HG02798 (cell line): ENCODE measurements at regions not wholly inside any gene's neighbourhood (a gene's known extent, or its start where the extent isn't known, plus 50 kb on each side); places are given as distances from the start of the nearest gene placed in this dataset.
"Not testable (repeated sequence)": the region's sequence is repeated elsewhere in the genome, so short reads cannot be mapped to it uniquely, and the experiment has no call there.

Experiments used
- ATAC-seq: cut with Tn5 transposase; IDR thresholded peaks from one replicate; pipeline ENCODE4 v1.9.1; 2021; ENCODE audit warnings: mild to moderate bottlenecking; ENCODE audit not compliant: unreplicated experiment, poor library complexity

GRCh38 chr1:201718346-201719202, 110.4 kb upstream of the IPO9 start:
- no peak for ATAC-seq

- no peak for ATAC-seq
Observed at GRCh38 chr1:201719812-201720521, 109.0 kb upstream of the IPO9 start.

DNA sequence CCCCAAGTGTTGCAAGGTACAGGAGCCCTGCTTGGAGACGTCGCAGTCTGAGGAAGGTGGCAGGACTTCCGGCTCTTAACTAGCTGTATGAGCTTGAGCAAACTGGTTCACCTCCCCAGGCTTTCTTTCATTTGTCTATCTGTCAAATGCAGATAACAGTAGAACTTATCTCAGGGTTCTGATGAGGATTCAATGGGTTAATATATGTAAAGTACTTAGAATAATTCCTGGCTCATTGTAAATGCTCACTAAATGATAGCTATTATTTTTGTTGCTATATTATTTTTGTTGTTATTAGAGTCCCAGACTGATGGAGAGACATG, 108.5 kb upstream of the IPO9 start:
- no peak for ATAC-seq

DNA sequence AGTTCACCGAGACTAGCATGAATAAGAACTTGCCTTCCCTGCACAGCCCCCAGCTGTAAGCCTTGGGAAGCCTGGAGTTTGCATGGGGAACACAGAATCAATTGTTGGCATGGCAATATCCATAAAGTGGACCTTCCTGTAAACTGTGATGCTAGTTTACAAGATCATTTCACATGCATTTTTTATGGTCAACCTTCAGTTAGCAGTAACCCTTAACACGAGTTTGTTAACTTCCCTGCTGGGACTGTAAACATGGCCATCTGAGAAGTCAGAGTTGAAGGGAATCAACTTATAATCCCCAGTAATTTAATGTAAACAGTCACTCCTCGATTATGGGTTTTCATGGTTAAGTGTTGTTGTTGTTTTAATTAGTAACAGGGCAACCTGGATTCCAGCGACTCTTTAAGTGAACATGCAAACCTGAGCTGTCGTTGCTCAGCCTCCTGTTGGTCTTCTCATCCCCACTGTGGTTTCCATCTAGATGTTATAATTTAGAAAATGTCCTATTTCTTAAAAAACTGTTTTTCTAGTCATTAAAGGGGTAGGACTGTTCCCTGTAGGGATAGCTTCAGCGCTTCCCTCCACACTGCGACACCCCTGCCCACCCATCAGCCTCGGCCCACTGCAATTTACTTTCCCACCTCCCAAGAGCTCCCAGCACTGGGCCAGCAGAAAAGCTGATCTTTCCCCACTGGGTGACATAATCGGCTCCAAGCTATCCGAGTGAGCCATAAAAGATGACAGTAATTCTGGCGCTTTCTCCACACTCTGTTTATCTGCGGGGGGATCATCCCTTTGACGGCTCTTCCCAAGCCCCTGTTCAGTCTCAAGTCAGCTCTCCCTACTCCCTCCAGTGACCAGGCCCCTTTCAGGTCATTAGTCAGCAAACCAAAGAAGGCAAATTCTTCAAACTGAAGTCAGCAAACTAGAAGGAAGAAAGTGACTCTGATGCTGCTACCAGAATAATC, 107.6 kb upstream of the IPO9 start:
- ATAC-seq, result no peak

GRCh38 chr1:201724039-201724765, 104.8 kb upstream of the IPO9 start:
- ATAC-seq, result no peak

GRCh38 chr1:201724766-201725118, 104.2 kb upstream of the IPO9 start:
- no peak for ATAC-seq

DNA sequence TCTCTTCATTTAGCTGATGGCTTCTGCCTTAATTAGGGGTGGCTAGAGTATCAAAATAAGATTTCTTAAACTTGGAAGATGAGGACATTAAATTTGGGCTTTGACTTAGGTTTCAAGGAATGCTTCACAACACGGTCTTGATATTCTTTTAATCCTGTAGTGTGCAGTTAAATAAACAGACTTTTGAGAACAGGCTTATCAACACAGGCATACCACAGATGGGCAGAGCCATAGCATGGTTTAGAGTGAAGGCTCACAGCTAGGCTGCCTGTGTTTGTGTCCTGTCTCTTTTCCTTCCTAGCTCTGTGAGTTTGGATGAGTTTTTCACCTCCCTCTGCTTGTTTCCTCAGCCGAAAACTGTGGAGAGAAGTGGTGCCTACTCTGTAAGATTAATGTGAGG, 102.3 kb upstream of the IPO9 start:
- ATAC-seq, result no peak

- ATAC-seq, result no peak
Observed at GRCh38 chr1:201728731-201729130, 100.2 kb upstream of the IPO9 start.

- ATAC-seq, result no peak
Observed at GRCh38 chr1:201729973-201730608, 98.9 kb upstream of the IPO9 start.

DNA sequence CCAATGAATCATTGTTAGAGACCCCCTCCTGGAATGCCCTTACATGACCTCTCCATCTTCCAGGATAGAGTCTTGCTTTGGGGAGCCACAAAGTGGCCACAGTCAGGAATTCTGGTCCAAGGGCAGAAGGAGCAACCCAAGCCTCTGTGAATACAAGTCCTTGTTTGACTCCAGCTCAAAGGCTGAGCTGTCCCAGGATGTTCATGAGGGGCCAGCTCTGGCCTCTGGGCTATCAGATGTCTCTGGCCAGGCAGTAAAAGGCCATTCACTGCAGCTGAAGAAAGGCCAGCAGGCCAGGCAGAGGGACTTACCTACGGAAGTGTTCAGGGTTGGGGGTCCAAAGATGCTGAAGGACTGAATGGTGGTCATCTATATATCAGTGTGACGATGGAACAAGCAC, 98.3 kb upstream of the IPO9 start:
- ATAC-seq, result no peak

- no peak for ATAC-seq
Observed at GRCh38 chr1:201731142-201731541, 97.8 kb upstream of the IPO9 start.

GRCh38 chr1:201731592-201731991, 97.4 kb upstream of the IPO9 start:
- no peak for ATAC-seq

GRCh38 chr1:201732351-201732750, 96.6 kb upstream of the IPO9 start:
- no peak for ATAC-seq

- ATAC-seq, result not testable (repeated sequence)
Observed at GRCh38 chr1:201734221-201734620, 94.7 kb upstream of the IPO9 start.

DNA sequence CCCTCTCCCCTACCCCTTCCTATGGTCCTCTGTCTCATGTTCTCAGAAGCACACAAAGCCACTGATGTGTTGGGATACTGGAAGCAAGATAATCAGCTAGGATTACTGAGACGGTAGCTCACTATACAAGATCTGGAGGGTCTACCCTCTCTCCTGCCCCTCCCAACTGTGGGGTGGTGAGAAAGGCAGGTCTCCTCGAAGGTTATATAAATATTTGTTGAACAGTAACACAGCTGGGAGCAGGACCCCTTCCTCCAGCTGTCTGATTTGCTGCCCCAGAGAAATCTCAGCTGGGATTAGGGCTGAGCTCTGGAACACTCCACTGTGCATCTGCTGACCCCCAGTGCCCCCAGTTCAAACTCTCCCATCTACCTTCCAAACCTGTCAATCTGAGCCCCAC, 94.2 kb upstream of the IPO9 start:
- ATAC-seq, result no peak

DNA sequence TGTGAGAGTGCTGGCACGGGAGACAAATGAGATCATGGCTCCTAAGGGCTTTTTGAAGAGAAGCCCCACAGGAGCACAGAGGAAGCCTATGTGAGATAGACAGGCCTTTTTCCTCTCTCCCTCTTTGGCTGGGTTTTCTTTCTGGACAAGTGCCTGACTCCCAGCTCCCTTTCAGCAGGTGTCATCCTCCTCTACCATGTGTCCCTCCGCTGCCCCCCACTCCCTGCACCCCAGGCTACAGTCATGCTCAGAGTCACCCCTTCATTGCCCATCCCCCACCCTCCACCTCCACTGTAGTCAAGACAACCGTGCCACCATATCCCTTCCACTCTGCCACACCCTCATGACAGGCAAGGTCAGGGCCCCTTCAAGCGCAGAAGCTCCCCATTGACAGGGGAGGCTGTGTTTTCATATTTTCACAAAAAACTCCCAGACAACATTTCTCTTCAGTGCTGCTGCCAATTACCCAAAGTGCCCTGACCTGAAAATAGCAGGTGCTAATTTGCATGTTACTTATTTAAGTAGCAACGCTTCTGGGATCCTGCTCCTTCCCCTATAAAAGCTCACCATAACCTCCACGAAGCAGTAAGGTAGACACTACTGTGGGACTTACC, 92.1 kb upstream of the IPO9 start:
- no peak for ATAC-seq

GRCh38 chr1:201737352-201738060, 91.5 kb upstream of the IPO9 start:
- no peak for ATAC-seq

DNA sequence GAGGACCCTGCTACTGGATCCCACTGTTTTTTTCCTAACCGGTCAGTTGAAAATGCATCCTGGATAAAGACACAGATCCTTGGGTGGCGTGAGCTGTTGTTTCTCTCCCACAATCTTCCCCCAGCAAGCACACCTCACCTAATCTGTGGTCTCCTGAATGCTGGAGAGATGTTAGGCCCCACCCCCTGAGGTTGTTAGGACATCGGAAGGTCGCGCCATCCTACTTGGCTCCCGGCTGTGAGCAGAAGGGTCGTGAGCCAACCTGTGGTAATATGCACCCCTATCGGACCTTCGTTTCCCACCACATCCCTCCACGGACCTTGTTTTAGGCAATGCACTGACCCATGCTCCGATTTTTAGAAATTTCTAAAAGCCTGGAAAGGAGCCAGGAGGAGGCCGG, 89.9 kb upstream of the IPO9 start:
- no peak for ATAC-seq
